ENCODE measurements at regions not wholly inside any gene's neighbourhood (a gene's known extent, or its start where the extent isn't known, plus 50 kb on each side); places are given as distances from the start of the nearest gene placed in this dataset.
A peak's percentile ranks its signal among the peaks of the same experiment; 100 is the strongest.

DNA sequence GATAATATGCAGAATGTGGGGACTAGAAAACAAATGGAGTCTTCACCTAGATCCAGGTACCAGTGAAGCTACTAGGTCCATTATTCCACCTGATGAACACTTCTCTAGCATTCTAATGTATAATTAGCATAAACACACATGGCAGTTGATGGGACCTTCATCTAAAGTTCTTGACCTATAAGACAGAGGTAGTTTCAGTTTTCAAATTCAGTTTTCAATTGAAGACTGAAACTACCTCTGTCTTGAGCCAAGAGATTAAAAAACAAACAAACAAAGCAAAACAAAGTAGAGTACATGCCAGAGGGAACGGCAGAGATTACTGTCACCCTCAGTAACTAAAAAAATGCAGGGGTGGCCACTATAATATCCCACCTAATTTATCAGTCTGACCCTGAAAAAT, 199.9 kb upstream of the NEIL3 start:
- no peak for DNase-seq (ENCODE audit: low spot score)

DNA sequence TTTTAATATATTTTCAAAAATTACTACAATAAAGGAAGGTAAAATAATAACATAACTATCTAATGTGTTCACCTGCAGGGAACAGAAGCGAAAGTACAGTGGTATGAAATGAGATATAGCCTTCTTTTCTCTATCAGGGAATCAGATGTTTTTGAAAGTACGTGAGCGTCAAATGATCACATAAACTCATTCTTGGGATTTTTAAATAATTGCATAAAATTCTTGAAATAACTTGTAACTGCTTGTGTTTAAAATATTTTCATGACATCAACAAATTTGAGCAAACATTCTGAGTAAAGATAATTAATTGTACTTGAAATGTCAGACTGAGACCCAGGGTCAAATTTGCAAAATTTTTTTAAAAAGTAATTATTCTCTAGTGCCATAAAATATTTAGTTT, 193.5 kb upstream of the NEIL3 start:
- no peak for DNase-seq (ENCODE audit: low spot score)

DNA sequence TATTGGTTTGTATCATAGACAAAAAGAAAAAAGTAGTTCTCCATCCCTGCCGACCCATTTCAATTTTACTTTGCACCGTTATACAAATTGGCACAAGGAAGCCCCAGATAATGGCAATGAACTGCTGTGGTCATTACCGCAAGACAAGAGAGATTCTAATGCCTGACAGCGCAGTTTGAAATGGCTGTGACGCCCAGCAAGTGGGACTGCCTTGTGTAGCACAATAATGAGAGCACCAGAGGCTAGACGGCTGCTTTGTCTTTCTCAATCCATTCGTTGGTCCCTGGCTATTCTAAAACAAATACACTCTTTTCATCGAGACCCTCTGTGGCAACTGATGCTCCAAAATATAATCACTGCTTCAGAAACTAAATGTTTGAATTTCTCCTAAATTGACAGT, 192.4 kb upstream of the NEIL3 start:
- peak; percentile 27 for DNase-seq (ENCODE audit: low spot score)

DNA sequence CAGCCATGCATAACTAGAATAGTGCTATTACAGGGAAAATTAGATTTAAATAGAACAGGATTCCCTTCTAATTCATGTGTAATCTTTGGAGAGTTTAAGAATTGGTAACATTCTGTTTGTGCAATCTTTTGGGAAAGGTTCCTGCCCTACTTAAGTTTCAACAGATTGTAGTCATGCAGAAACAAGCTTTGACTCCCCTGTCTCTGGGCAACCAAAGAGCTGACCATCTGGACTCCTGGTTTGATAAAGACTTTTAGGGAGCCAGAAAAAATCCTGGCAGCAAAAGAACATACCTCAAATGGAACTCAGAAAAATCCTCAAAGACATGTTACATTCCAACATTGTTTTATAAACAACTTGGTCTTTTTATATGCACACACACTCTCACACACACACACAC, 191.1 kb upstream of the NEIL3 start:
- DNase-seq (ENCODE audit: low spot score) = peak; percentile 11

DNA sequence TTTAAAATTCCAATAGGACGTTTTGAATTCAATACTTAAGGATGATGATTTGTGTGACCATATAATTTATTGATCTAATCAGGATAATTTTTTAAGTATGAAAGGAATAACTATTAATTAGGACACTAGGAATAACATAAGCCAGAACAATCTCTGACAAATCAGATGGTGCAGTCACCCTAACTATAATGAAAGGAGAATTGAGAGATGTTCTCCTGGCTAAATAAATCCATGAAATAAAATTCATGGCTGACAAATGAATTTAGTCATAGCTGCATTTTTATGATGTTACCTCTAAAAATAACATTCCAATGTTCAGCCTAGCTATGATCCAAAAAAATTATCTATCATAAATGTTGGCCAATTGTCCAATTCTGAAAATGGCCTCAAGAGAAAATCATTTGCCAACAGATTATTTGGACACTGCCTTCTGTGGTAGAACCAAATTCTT, 190.6 kb upstream of the NEIL3 start:
- no peak for DNase-seq (ENCODE audit: low spot score)

DNA sequence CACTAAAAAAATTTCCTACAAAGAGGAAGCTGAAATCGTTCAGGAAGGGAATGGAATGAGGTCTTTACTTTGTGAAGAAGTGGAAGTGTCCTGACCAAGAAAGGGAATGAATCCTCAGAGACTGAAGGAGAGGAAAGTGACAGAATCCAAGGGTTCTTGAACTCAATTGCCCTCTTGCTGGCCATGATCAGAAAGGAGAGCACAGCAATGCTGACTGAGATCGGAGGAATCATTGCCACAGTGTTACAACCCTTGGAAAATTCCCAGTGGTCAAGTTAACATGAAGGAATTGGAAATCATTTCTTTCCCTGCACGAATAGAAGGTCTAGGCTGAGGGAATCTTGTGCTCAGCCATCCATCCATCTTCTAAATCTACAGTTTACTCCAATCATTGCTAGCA, 190.0 kb upstream of the NEIL3 start:
- DNase-seq (ENCODE audit: low spot score) = no peak

DNA sequence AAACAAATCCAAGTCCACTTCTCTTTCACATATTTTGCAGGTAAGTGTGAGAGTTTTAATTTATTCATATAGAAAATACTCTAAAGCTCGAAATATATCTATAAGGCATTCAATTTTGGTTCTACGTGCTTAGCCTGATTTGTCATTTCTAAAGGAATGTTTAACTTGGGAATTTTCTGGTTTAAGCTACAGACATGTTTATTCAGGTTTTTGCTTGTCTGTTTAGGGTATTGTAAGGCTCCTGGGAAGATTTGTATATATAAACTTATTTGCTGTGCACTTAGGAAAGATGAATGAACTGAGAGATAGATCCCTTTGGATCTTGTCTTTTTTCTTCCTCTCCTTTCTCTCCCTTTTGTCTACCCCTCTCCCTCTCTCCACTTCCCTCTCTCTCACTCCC, 185.9 kb upstream of the NEIL3 start:
- DNase-seq (ENCODE audit: low spot score) = no peak

DNA sequence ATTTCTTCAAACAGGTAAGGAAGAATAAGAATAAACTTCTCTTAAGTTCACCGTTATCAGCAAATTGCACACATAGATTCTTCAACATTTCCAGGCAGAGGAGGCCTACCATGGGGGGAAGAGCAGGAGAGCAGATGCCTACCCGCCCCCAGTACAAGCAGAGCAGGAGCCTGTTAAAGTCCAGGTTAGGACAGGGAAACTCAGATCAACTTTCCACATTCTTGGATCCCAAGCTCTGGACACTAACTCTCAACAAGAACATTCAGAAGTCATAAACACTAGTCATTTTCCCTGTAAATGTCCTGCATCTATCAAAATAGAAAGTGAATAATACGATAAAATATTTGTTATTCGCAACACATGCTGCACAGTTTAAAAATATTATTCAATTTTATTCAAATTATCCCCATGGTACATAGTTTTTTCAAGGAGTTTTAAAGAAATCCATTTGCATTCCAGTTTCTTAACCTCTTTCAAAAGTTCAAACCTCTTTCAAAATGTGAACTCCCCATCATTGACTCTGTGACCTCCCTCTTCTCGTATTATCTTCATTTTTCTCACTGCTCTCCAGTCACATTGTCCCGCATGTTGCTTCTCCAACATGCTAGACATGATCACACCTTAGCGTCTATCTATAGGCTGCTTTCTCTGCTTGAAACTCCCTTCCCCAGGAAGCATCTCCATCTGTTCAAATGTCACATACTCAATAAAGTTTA, 185.2 kb upstream of the NEIL3 start:
- no peak for DNase-seq (ENCODE audit: low spot score)

DNA sequence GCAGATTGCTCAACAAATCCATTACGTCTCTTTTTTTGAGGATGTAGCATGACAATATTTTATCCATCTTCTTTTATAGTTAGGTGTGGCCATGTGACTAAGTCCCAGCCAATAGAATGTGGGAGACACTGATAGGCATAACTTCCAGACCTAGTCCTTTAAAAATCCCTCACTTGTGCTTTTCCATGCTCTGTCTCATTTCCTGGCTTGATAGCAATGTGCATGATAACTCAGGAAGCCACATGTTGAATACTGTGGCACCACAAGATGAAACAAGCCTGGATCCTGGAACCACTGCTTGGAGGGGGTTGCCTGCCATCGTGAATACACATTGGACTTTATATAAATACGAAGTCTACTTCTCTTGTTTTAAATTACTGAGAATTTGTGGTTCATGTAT, 184.0 kb upstream of the NEIL3 start:
- no peak for DNase-seq (ENCODE audit: low spot score)

DNA sequence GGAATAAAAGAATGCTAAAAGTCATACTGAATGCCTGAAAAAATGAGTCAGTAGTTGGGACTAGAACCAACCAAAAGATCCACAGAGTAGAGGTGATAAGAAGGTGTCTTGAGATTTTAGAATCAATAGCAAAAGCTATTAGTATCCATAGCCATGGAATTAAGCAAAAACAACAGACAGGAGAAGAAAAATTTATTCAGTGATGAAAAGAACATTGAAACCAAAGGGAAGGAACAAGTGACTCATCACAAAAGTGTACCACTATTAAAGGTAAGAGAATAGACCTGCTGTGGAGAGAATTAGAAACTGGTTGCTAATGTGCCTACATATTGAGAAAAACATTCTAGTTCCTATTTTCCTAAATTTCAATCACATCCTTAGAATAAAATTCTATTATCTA, 182.0 kb upstream of the NEIL3 start:
- DNase-seq (ENCODE audit: low spot score) = no peak

DNA sequence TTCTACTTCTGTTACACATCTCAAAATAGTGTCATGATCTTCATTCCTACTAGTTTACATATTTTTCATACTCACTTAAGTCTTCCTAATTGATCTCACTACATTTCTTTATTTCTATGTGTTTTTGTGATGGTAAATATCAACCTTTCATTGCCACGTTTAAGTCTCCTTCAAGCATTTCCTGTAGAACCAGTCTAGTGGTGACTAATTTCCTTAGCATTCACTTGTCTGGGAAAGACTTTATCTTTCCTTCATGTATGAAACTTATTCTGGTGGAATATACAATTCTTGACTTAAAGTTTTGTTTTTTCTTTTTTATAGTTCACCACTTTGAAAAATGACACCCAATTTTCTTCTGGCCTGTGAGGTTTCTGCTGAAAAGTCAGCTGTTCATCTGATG, 181.4 kb upstream of the NEIL3 start:
- DNase-seq (ENCODE audit: low spot score) = no peak

DNA sequence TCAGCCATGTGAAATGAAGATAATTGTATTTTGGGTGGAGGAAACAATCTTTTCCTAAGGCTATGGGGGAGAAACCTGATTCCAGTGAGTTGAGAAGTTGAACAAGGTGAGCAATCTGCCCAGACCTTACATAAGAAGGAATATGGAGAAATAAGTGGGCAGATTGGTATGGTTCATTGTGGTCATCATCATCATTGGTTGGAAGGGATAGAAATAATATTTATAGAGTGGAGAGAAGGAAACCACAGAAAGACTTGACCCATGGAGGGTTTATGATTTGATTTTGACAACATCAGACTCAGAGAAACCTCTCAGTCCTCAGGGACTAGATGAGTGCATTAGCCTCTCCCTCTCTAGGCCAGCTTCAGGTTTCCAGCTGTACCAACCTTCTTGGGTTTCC, 177.9 kb upstream of the NEIL3 start:
- no peak for DNase-seq (ENCODE audit: low spot score)

DNA sequence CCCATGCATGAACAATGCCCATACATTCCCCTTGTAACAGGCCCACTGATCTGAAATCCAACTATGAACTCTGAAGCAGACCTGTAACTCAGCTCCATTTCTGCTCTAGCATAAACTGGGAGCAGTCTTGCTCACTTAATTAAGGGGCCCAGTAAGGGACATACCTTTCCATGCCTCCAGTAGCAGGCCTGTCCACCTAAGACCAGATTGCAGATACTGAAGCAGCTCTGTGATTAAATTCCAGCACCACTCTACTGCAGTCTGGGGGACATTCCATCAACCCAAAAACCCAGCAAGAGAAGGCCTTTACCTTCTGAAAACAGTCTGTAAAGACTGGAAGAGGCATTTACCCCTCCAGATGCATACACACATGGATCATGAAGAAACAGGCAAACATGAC, 162.0 kb upstream of the NEIL3 start:
- no peak for DNase-seq (ENCODE audit: low spot score)

DNA sequence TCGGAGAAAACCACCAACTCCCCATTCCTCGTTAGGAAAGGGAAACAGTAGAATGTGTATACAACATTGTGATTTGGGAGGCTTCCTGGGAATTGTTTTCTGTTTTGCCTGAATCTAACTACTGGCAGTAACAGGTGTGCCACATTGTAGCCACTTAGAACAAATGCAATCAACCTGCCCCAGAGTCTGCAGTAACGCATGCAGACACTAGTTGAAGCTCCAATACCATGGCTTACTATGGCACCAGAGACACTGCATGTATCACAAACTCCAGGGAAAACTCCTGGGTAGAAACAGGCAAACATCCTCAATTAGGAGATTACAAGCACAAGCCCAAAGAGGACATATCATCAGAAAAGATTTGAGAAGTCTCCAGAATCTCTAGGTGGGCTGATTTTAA, 154.2 kb upstream of the NEIL3 start:
- no peak for DNase-seq (ENCODE audit: low spot score)

DNA sequence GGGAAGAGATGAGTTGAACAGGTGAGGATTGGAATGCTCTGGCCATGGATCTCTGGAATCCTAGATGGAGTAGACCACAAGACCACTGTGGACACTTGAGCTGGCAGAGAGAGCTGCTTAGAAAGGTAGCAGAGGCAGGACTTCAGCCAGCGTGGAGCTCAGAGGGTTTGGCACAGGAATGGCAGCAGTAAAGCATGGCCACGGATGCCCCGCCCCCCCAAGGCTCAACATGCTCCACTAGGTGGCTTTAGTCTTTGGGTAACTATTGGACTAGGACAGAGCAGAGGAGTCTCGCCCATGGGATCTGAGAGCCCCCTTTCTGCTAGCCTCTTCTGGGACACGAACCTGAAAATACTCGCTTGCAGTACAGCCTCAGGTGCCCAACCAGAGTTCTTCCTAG, 150.1 kb upstream of the NEIL3 start:
- no peak for DNase-seq (ENCODE audit: low spot score)

DNA sequence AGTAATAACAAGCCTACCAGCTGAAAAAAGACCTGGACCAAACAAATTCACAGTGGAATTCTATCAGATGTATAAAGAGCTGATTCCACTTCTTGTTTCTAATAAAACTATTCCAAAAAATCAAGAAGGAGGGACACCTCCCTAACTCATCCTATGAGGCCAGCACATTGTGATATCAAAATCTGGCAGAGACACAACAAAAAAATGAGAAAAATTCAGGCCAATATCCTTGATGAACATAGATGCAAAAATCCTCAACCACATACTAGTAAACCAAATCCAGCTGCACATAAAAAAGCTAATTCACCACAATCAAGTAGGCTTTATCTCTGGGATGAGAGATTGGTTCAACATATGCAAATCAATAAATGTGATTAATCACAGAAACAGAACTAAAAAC, 147.9 kb upstream of the NEIL3 start:
- DNase-seq (ENCODE audit: low spot score) = no peak

DNA sequence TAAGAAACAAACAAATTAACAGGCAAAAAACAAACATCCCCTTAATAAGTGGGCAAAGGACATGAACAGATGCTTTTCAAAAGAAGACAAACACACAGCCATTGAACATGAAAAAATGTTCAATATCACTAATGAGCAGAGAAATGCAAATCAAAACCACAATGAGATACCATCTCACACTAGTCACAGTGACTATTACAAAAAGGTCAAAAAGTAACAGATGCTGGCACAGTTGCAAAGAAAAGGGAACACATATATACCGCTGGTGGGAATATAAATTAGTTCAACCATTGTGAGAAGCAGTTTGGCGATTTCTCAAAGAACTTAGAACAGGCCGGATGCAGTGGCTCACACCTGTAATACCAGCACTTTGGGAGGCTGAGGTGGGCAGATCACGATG, 146.1 kb upstream of the NEIL3 start:
- DNase-seq (ENCODE audit: low spot score) = no peak

DNA sequence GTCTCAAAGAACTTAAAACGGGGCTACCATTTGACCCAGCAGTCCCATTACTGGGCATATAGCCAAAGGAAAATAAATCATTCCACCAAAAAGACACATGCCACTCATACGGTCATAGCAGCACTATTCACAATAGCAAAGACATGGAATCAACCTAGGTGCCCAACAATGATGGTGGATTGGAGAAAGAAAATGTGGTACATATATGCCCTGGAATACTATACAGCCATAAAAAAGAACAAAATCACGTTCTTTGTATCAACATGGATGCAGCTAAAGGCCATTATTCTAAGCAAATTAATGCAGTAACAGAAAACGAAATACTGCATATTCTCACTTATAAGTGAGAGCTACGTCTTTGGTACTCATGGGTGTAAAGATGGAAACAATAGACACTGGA, 138.1 kb upstream of the NEIL3 start:
- DNase-seq (ENCODE audit: low spot score) = no peak

DNA sequence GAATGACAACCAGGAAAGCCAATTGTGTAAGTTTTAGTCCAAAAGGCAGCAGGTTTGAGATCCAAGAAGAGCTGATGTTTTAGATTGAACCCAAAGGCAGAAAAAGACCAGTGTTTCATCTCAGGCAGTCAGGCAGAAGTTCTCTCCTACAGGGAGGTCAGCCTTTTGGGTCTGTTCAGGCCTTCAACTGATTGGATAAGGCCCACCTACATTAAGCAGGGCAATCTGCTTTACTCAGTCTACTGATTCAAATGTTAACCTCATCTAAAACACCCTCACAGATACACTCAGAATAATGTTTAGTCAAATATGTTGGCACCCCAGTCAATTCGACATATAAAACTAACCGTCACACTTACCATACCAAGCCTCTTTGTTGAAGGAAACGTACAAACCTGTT, 134.2 kb upstream of the NEIL3 start:
- no peak for DNase-seq (ENCODE audit: low spot score)

DNA sequence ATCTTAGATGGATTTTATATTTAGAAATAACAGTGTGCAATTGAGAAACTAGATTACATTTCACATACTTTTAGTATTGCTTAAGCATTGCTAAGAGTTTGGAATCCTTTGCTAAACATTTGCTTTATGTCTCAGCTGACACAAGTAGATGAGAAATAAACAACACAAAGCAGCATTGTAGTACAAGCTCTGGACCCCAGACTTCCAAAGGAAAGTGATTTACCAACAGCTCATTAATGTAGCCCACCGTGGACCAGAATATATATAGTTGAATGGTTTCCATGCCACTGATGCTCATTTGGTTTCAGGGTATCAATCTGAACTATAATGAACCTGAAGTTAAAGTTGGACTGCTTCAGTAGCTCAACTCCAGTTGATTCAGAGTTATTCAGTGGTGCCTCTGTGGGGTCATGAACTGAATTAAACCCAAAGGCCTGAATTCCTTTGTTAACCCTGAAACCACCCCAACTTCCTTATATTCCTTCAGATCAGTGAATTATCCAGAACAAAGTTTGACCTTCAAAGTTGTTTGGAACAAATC, 132.1 kb upstream of the NEIL3 start:
- DNase-seq (ENCODE audit: low spot score) = no peak

DNA sequence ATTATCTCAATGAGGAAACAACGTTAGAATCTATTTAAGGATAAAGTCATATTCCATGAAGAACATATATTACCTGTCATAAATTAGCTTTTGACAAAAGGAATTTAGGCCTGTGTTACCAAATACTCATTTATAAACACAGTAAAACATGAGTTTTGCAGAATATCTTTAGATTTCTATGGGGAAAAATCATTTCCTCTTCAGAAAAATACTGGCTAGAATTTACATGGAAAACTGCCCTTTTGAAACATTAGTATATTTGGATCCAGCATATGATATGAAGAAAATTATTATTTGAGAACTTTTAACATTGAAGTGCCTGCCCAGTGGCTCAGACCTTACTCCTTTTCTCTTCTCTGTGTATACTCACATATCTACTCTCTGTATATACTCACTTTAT, 131.4 kb upstream of the NEIL3 start:
- no peak for DNase-seq (ENCODE audit: low spot score)

DNA sequence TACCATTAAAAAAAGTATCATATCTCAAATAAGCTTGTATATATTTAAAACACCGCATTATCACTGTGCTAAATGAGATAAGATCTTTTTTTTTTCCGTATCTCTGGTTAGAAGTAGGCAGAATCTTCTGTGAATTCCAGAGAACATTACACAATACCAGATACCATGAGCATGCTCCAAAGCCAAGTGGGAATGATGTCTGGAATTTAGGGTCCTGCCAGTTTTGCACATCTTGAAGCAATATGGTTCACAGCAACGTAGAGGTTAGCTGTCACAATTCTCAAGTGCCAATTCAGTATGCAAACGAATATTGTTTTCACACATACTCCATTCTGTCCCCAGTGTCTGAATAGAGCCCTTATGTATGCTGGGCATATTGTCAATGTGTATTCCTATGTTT, 127.5 kb upstream of the NEIL3 start:
- DNase-seq (ENCODE audit: low spot score) = no peak

DNA sequence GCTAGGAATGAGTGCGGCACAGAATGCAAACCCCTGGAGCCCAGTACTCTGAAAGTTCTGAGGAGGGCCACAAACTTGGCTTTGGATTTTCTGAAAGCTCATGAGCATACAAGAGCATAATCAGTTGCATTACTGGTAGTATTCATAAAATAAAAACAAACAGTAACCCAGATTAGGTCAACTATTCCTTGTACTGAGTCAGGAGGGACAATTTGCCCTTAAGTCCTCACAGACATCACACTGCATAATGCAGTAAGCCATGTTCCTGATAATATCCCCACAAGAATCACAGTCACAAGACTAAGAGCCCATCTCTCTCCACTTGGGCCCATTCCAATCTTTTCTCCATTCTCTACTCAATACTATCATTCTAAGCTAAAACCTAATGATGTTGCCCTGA, 126.9 kb upstream of the NEIL3 start:
- no peak for DNase-seq (ENCODE audit: low spot score)

DNA sequence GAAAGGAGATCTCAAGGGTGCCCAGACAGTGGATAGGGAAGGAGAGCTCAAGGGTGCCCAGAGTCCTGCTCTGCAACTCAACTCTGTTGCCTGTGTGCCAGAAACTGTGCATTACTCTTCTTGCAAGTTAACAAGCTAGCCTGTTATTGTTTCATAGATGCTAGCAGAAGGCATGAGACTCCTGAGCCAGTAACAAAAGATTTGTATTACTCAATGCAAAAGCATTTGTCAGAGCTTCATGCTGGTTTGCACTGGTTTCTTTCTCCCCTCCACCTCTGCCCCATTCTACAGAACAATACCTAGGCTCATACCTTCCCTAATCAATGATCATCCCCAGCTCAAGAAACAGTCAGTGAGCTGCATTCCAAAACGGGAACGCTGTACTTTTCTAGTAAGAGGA, 124.5 kb upstream of the NEIL3 start:
- no peak for DNase-seq (ENCODE audit: low spot score)

Measured in globus pallidus (tissue), 1 donor.